Natural killer cell (primary cell): ENCODE measurements at regions not wholly inside any gene's neighbourhood (a gene's known extent, or its start where the extent isn't known, plus 50 kb on each side); places are given as distances from the start of the nearest gene placed in this dataset.

ENCODE experiments used
- ATAC-seq, 3 donors: fragments of 150-1000 bp in 2 of 3; fragments of 200-7000 bp in 1 of 3; cut with Tn5 transposase; 1 replicate in 1 of 3; 2 replicates in 2 of 3; pipeline ENCODE4 v1.10.0; 2021; ENCODE audit warnings: mild to moderate bottlenecking in 2 of 3, moderate library complexity in 2 of 3
- DNase-seq, 2 donors: peaks; one replicate each; pipeline versions ENCODE4 v3.0.0 to v3.0.0-alpha.2; 2013 to 2021; ENCODE audit warnings: mixed read lengths in 1 of 2
- H3K27ac ChIP-seq: one replicate; pipeline ENCODE4 v1.5.1; 2013; ENCODE audit warnings: mild to moderate bottlenecking, low read length
- H3K27me3 ChIP-seq: one replicate; pipeline ENCODE4 v1.6.1; 2013; ENCODE audit warnings: low read length; ENCODE audit not compliant: control insufficient read depth, insufficient read depth
- H3K36me3 ChIP-seq: one replicate; pipeline ENCODE4 v1.6.1; 2013; ENCODE audit warnings: low read length; ENCODE audit not compliant: control insufficient read depth, insufficient read depth
- H3K4me1 ChIP-seq: one replicate; pipeline ENCODE4 v1.6.1; 2013; ENCODE audit warnings: low read length; ENCODE audit not compliant: control insufficient read depth, insufficient read depth
- H3K4me3 ChIP-seq: one replicate; pipeline ENCODE4 v1.5.1; 2013; ENCODE audit warnings: low read length
- H3K9me3 ChIP-seq: one replicate; pipeline ENCODE4 v1.6.1; 2013; ENCODE audit warnings: low read length; ENCODE audit not compliant: control insufficient read depth, insufficient read depth
- H3K27ac Mint-ChIP-seq, 2 donors: one replicate each; pipeline ENCODE4 v1.8.0; 2022; ENCODE audit warnings: mild to moderate bottlenecking in 2 of 2, mixed read lengths in 2 of 2, moderate library complexity in 1 of 2
- H3K27me3 Mint-ChIP-seq, 2 donors: one replicate each; pipeline ENCODE4 v1.8.0; 2022; ENCODE audit warnings: low read depth in 2 of 2, mixed read lengths in 2 of 2
- H3K36me3 Mint-ChIP-seq: one replicate; pipeline ENCODE4 v1.8.0; 2022; ENCODE audit warnings: mixed read lengths
- H3K4me1 Mint-ChIP-seq, 2 donors: one replicate each; pipeline ENCODE4 v1.8.0; 2022; ENCODE audit warnings: mixed read lengths in 2 of 2
- H3K4me3 Mint-ChIP-seq: one replicate; pipeline ENCODE4 v1.8.0; 2022; ENCODE audit warnings: mild to moderate bottlenecking, moderate library complexity, mixed read lengths
- H3K9me3 Mint-ChIP-seq, 2 donors: one replicate each; pipeline ENCODE4 v1.8.0; 2022; ENCODE audit warnings: mixed read lengths in 2 of 2
- CTCF ChIP-seq: fragments of 200-600 bp; IDR thresholded peaks from one replicate; pipeline ENCODE4 v1.8.0; 2022; ENCODE audit warnings: antibody characterized with exemption
- WGBS: methylation state at CpG from one replicate; pipeline ENCODE4 v1.1.7; 2013; ENCODE audit warnings: missing lambda C conversion rate; ENCODE audit not compliant: insufficient coverage; 5-methylcytosine and 5-hydroxymethylcytosine counted together
- intact Hi-C: fragments of 100-400 bp; cut with micrococcal nuclease; formaldehyde crosslinking; loops from one replicate; pipeline ENCODE4 v1.14.2; 2022

- H3K4me1 ChIP-seq, result no peaks in the 10 kb centered on the region
- Mint-ChIP-seq H3K27me3 (no peaks in the 10 kb centered on the region), H3K9me3 (peaks cover 20 to 24% of the 10 kb centered on the region in 2 donors), H3K4me3 (no peak overlapping the region), H3K4me1 (no peaks in the 10 kb centered on the region), H3K36me3 (peaks cover 15% of the 10 kb centered on the region), H3K27ac (no peak overlapping the region)
- no peaks in the 10 kb centered on the region for H3K36me3 ChIP-seq
- no peaks in the 10 kb centered on the region for H3K27me3 ChIP-seq
- DNase-seq (no peak), ATAC-seq (no peak)
- intact Hi-C loops, result no loop called here
- no peak for TF ChIP-seq CTCF
- peaks cover 9% of the 10 kb centered on the region for H3K9me3 ChIP-seq
- 83% methylated on average over 3 of the region's 3 CpGs for WGBS
- H3K4me3 ChIP-seq, result no peak overlapping the region
- no peak overlapping the region for H3K27ac ChIP-seq
Observed at GRCh38 chr3:84536916-84537315, 421.9 kb upstream of the CADM2 start.

GRCh38 chr3:84538597-84538996 lies 420.2 kb upstream of the CADM2 start:
- intact Hi-C loops, result no loop called here
- ATAC-seq (no peak), DNase-seq (no peak)
- no peak overlapping the region for H3K4me3 ChIP-seq
- H3K27me3 Mint-ChIP-seq, result no peaks in the 10 kb centered on the region
- H3K27ac Mint-ChIP-seq, result no peak overlapping the region
- no peaks in the 10 kb centered on the region for H3K4me1 ChIP-seq
- H3K4me1 Mint-ChIP-seq, result no peaks in the 10 kb centered on the region
- no peaks in the 10 kb centered on the region for H3K27me3 ChIP-seq
- H3K36me3 ChIP-seq, result no peaks in the 10 kb centered on the region
- H3K9me3 Mint-ChIP-seq, result peaks cover 14 to 18% of the 10 kb centered on the region in 2 donors
- no peak for TF ChIP-seq CTCF
- H3K36me3 Mint-ChIP-seq, result peaks cover 6% of the 10 kb centered on the region
- H3K27ac ChIP-seq, result no peak overlapping the region
- peaks cover 5% of the 10 kb centered on the region for H3K9me3 ChIP-seq
- H3K4me3 Mint-ChIP-seq, result no peak overlapping the region

GRCh38 chr3:84547207-84547606 lies 411.6 kb upstream of the CADM2 start:
- Mint-ChIP-seq H3K27ac (no peak overlapping the region), H3K27me3 (no peaks in the 10 kb centered on the region), H3K4me3 (no peak overlapping the region), H3K36me3 (peaks cover 7% of the 10 kb centered on the region), H3K4me1 (no peaks in the 10 kb centered on the region), H3K9me3 (peaks cover 10 to 11% of the 10 kb centered on the region in 2 donors)
- no peak overlapping the region for H3K27ac ChIP-seq
- H3K9me3 ChIP-seq, result peaks cover 4% of the 10 kb centered on the region
- no peak overlapping the region for H3K4me3 ChIP-seq
- DNase-seq (no peak), ATAC-seq (no peak)
- no peak for TF ChIP-seq CTCF
- no peaks in the 10 kb centered on the region for H3K36me3 ChIP-seq
- intact Hi-C loops, result no loop called here
- H3K4me1 ChIP-seq, result no peaks in the 10 kb centered on the region
- no peaks in the 10 kb centered on the region for H3K27me3 ChIP-seq
- WGBS, result 100% methylated on average over 1 of the region's 3 CpGs
